K562 (cell line): ENCODE measurements at regions not wholly inside any gene's neighbourhood (a gene's known extent, or its start where the extent isn't known, plus 50 kb on each side); places are given as distances from the start of the nearest gene placed in this dataset.

ENCODE experiments used
- BDP1 ChIP-seq: IDR thresholded peaks from 3 replicates; pipeline ENCODE4 v1.6.1; 2011; ENCODE audit not compliant: insufficient read length, insufficient read depth
- CBFA2T3 ChIP-seq: fragments of 450-650 bp; IDR thresholded peaks from 2 replicates; pipeline ENCODE4 v1.6.1; 2017
- CHD4 ChIP-seq: fragments of 200-600 bp; sonication (generic); IDR thresholded peaks from 3 replicates; pipeline ENCODE4 v1.6.1; 2012; ENCODE audit warnings: low read depth, mild to moderate bottlenecking, mixed read lengths, low read length, inconsistent platforms; ENCODE audit not compliant: insufficient read depth, insufficient replicate concordance, poor library complexity, severe bottlenecking
- CHD7 ChIP-seq: fragments of 200-600 bp; sonication (generic); IDR thresholded peaks from one replicate; pipeline ENCODE4 v1.6.1; 2012; ENCODE audit warnings: mild to moderate bottlenecking, low read depth, low read length, inconsistent platforms
- E2F1 ChIP-seq: sonication (generic); formaldehyde crosslinking; IDR thresholded peaks from 2 replicates; pipeline ENCODE4 v1.8.1; 2023; ENCODE audit warnings: mild to moderate bottlenecking, missing genetic modification reagents, moderate library complexity
- FOXJ2 ChIP-seq: fragments of 200-800 bp; sonication (Bioruptor generic); IDR thresholded peaks from 2 replicates; pipeline ENCODE4 v1.6.1; 2016; ENCODE audit warnings: missing genetic modification characterization, missing compliant biosample characterization
- GATA2 ChIP-seq: sonication (generic); formaldehyde crosslinking; IDR thresholded peaks from 2 replicates; pipeline ENCODE4 v1.4.0; 2020; ENCODE audit warnings: mild to moderate bottlenecking, missing genetic modification reagents
- HBP1 ChIP-seq: fragments of 450-650 bp; formaldehyde crosslinking; IDR thresholded peaks from 2 replicates; pipeline ENCODE4 v1.4.0; 2022; ENCODE audit warnings: missing genetic modification characterization
- MAZ ChIP-seq, 2 experiments: fragments of 450-650 bp in 1 of 2; sonication (generic) in 1 of 2; formaldehyde crosslinking; IDR thresholded peaks in 1 of 2; conservative IDR thresholded peaks in 1 of 2; 2 replicates each; pipeline versions ENCODE4 v1.4.0 to v1.5.0; 2020; ENCODE audit warnings: mild to moderate bottlenecking in 1 of 2, missing genetic modification reagents in 1 of 2
- POLR2A ChIP-seq: fragments of 450-650 bp; conservative IDR thresholded peaks from 2 replicates; pipeline ENCODE4 v1.6.1; 2016
- RCOR1 ChIP-seq, 2 experiments: IDR thresholded peaks; 2 replicates each; pipeline ENCODE4 v1.6.1; 2012; ENCODE audit warnings: low read depth in 2 of 2, low read length in 2 of 2, borderline replicate concordance in 1 of 2, improper control_type of control experiment in 1 of 2
- TAF7 ChIP-seq: fragments of 450-650 bp; IDR thresholded peaks from 2 replicates; pipeline ENCODE4 v1.6.1; 2016; ENCODE audit warnings: missing genetic modification characterization, missing compliant biosample characterization
- ZBED1 ChIP-seq: IDR thresholded peaks from 2 replicates; pipeline ENCODE4 v1.6.1; 2014
- ZNF134 ChIP-seq: fragments of 250-450 bp; sonication (Bioruptor Pico); conservative IDR thresholded peaks from 2 replicates; pipeline ENCODE4 v1.4.0; 2020
- ZNF436 ChIP-seq: fragments of 250-450, 450-650 bp; sonication (Bioruptor Pico); formaldehyde crosslinking; IDR thresholded peaks from 2 replicates; pipeline ENCODE4 v1.7.0; 2020; ENCODE audit warnings: mild to moderate bottlenecking

DNA sequence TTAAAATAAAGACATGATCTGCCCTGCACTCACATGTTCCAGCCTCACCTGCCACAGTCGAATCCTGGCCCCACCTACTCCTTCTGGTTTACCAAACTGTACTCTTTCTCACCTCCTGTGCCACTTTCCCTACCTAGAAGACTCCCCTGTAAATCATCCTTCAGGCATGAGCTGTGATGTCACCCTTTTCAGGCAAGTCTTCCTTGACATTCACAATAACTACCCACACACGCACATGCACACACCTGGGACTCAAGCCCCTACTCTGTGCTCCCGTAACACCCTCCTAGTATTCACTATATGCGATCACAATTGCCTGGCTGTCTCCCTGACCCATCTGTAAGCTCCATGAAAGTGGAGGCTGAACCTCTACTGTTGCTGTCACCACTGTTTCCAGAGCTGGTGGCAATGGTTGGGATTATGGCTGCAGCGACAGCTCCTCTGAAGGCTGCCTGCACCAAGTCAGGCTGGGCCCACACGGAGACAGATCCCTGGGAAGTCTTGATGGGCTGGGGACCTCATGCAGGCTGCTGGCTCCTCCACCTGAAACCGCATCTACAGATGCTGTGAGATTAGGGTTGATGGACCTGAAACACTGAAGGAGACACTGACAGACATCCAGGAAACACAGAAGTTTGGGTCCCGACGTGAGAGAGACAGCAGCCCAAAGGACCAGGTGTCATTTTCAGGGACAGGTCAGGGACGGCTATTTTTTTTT lies 611.1 kb downstream of the UQCRFS1 start (continued):
- TF ChIP-seq HBP1 (CRISPR knock-in tag), result no peak
- TF ChIP-seq E2F1 (CRISPR knock-in tag), result no peak
- TF ChIP-seq CHD7, result no peak
- no peak for TF ChIP-seq FOXJ2 (tag)
- TF ChIP-seq RCOR1 (IDR thresholded peaks at IDR 0.05; ENCODE audit: borderline replicate concordance in 1 of 2, low read depth in 2 of 2, low read length in 2 of 2), result peak in 1 of 2 experiments; percentile 58; a peak in 1 of 4 replicates
- peak; percentile 14; the same call in 1 of the 2 replicates for TF ChIP-seq CBFA2T3
- 0 out of 4 replicates have a peak, but pooled peaks of 1 of the 2 experiments have one; percentile 12 for TF ChIP-seq MAZ (CRISPR knock-in tag; conservative IDR thresholded peaks at IDR 0.05 in 1 of 2, IDR thresholded peaks at IDR 0.05 in 1 of 2)
- TF ChIP-seq CHD4, result no peak
- 0 out of 2 replicates have a peak, but pooled peaks have one; percentile 40 for TF ChIP-seq ZNF436 (CRISPR knock-in tag)
- no peak for TF ChIP-seq ZBED1
- no peak for TF ChIP-seq TAF7
- no peak for TF ChIP-seq POLR2A
- TF ChIP-seq BDP1, result no peak
- peak; percentile 91 for TF ChIP-seq ZNF134 (CRISPR knock-in tag)
- TF ChIP-seq GATA2 (CRISPR knock-in tag), result peak; percentile 68
